ENCODE measurements at regions not wholly inside any gene's neighbourhood (a gene's known extent, or its start where the extent isn't known, plus 50 kb on each side); places are given as distances from the start of the nearest gene placed in this dataset.

DNA sequence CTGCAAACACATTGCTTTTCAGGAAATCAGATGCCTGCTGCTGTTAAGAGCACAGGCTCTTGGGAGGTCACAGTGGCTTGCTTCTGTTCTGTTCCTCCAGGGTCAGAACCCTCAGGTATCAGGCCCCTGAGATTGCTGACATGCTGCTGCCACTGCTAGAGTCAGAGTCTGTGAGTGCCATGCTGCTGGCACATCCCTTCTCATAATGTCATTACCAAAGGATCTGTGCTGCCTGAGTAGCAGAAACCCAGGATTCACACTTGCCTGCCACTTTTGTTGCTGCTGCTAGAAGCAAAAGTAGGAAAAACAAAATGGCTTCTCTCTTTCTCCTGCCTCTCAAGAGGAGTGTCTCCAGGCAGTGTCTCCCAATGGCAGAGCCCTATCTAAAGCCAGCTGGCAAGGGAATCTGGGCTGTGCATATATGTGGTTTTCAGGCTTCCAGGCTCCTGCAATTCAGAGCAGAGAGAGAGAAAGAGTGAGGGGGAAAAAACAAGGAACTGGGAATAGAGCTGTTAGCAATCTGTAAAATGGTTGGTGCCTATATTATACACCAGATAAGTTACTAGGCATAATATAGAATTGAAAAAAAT lies 180.3 kb downstream of the MYCN start:
- TF ChIP-seq, protein P1, sequence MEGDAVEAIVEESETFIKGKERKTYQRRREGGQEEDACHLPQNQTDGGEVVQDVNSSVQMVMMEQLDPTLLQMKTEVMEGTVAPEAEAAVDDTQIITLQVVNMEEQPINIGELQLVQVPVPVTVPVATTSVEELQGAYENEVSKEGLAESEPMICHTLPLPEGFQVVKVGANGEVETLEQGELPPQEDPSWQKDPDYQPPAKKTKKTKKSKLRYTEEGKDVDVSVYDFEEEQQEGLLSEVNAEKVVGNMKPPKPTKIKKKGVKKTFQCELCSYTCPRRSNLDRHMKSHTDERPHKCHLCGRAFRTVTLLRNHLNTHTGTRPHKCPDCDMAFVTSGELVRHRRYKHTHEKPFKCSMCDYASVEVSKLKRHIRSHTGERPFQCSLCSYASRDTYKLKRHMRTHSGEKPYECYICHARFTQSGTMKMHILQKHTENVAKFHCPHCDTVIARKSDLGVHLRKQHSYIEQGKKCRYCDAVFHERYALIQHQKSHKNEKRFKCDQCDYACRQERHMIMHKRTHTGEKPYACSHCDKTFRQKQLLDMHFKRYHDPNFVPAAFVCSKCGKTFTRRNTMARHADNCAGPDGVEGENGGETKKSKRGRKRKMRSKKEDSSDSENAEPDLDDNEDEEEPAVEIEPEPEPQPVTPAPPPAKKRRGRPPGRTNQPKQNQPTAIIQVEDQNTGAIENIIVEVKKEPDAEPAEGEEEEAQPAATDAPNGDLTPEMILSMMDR (IDR thresholded peaks at IDR 0.05; ENCODE audit: low read depth, low read length), result no peak
- H3K36me3 ChIP-seq, result no peaks in the 10 kb centered on the region; the same call in 1 of the 2 replicates

DNA sequence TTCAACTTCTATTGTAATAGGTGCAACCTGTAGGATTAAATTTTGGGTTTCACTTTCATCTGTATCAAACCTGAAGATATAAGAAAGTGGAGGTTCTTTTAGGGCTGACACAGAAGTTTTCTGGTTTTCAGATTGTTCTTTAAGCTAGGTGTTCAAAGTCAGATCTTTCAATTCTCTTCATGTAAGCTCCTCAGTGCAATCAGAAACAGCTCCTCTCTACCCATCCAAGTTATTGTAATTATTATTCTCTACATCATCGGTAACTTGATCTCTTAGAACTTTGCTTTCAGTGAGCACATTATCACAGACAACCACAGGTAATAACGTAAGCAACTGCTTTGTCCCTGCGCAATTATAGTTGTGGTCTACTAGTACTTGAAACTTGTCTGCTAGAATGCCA lies 179.4 kb downstream of the MYCN start:
- Histone ChIP-seq H3K27ac (no peak overlapping the region), H3K4me3 (ENCODE audit: low read depth, low read length) (no peak overlapping the region), H3K27me3 (ENCODE audit: insufficient read depth, low read depth, severe bottlenecking) (no peaks in the 10 kb centered on the region), H3K36me3 (no peaks in the 10 kb centered on the region; the same call in 1 of the 2 replicates), H3K9me3 (ENCODE audit: severe bottlenecking) (peaks cover 9% of the 10 kb centered on the region)
- TF ChIP-seq, protein P1 (IDR thresholded peaks at IDR 0.05; ENCODE audit: low read depth, low read length), result no peak
- no peak for DNase-seq

More for the DNA sequence above, 180.3 kb downstream of the MYCN start:
- Histone ChIP-seq H3K27ac (no peak overlapping the region), H3K4me3 (ENCODE audit: low read depth, low read length) (no peak overlapping the region), H3K9me3 (ENCODE audit: severe bottlenecking) (peaks cover 9% of the 10 kb centered on the region), H3K27me3 (ENCODE audit: insufficient read depth, low read depth, severe bottlenecking) (no peaks in the 10 kb centered on the region)
- no peak for DNase-seq

DNA sequence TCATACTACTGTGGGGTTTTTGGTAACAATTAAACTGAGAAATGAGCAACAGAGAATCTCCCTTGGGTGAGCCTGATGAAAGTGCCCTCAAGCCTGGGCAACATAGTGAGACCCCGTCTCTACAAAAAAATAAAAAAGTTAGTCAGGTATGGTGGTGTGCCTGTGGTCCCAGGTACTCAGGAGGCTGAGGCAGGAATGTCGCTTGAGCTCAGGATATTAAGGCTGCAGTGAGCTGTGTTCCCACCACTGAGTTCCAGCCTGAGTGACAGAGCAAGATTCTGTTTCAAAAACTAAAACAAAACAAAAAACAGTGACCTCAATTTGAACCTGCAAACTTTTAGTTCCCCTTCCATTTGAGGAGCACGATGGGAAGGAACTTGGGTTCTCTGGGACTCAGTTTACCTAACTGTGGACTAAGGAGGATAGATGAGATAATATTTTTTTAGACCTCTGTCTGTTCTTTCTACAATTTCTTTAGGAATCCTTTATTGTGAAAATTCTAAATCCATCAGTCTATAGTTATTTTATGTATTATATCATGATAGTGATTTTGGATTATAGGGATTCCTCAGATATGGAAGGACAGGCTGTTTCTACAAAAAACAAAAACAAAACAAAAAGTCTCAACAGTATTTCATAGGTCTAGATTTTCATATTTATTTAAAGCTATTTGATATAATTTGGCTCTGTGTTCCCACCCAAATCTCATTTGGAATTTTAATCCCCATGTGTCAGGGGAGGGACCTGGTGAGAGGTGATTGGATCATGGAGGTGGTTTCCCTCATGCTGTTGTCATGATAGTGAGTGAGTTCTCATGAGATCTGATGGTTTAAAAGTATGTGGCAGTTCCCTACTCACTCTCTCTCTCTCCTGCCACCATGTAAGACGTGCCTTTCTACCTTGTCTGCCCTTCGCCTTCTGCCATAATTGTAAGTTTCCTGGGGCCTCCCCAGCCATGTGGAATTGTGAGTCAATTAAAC lies 178.6 kb downstream of the MYCN start:
- TF ChIP-seq, protein P1 (IDR thresholded peaks at IDR 0.05; ENCODE audit: low read depth, low read length), result no peak
- Histone ChIP-seq H3K9me3 (ENCODE audit: severe bottlenecking) (peaks cover 7% of the 10 kb centered on the region), H3K27me3 (ENCODE audit: insufficient read depth, low read depth, severe bottlenecking) (no peaks in the 10 kb centered on the region), H3K4me3 (ENCODE audit: low read depth, low read length) (no peak overlapping the region), H3K36me3 (no peaks in the 10 kb centered on the region; the same call in 1 of the 2 replicates), H3K27ac (no peak overlapping the region)
- DNase-seq, result no peak

DNA sequence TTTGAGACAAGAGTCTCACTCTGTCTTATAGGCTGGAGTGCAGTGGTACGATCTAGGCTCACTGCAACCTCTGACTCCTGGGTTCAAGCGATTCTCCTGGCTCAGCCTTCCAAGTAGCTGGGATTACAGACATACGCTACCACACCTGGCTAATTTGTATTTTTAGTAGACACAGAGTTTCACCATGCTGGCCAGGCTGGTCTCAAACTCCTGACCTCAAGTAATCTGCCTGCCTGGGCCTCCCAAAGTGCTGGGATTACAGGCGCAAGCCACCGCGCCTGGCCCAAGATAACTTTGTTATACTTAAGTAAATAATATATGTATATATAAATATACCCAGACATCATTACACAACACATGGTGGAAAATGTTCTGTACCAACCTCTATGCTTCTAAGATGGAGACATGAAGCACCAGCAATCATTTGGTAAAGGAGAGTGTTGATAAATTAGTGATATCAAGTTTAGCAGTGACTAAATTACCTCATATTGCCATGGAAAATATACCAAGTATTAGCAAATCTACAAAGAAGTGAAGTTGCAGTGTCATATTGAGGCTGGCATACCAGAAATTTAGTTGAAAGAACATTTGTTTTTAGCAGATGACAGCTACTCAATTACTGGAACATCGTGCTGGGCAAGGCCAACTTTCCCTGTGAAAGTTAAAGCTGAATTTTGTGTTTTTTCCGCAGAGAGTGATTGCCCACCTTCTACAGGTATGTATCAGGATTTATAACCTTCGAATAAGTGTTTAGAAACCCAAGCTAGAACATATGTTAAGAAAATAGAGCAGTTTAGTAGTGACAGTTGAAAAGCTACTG lies 177.7 kb downstream of the MYCN start:
- DNase-seq, result no peak
- no peaks in the 10 kb centered on the region for H3K27me3 ChIP-seq (ENCODE audit: insufficient read depth, low read depth, severe bottlenecking)
- H3K9me3 ChIP-seq (ENCODE audit: severe bottlenecking), result peaks cover 7% of the 10 kb centered on the region
- TF ChIP-seq, protein P1 (IDR thresholded peaks at IDR 0.05; ENCODE audit: low read depth, low read length), result no peak
- H3K36me3 ChIP-seq, result no peaks in the 10 kb centered on the region; the same call in 1 of the 2 replicates
- no peak overlapping the region for H3K4me3 ChIP-seq (ENCODE audit: low read depth, low read length)
- no peak overlapping the region for H3K27ac ChIP-seq

DNA sequence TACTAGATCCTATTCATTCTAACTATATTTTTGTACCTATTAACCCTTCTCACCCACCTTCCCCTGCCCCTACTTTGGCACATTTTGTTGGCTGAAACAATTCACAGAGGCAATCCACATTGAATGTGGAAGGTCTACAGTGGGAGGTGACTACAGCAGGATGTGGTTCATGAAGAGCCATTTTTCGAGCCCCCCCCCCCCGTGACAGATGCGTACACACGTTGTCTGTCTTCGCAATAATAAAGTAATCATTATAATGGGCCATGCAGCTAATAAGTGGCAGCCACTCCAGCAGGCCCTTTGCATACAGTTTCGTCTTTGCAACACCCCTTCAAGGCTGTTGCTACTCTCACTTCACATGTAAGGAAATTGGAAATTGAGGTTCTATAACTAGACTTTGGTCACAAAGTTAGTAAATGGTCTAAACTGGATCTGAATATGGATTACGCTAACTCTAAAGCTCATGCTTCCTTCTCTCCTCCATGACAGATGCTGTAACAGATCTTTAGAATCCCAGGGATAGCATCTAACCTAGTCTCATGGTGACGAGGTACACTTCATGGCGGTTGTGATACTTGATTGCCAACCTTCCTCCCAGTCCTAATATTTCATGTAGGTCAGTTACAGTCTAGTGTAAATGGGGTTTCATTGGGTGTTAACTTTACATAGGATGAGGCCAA lies 176.8 kb downstream of the MYCN start:
- Histone ChIP-seq H3K4me3 (ENCODE audit: low read depth, low read length) (no peak overlapping the region), H3K27ac (no peak overlapping the region), H3K36me3 (no peaks in the 10 kb centered on the region; the same call in 1 of the 2 replicates), H3K27me3 (ENCODE audit: insufficient read depth, low read depth, severe bottlenecking) (no peaks in the 10 kb centered on the region), H3K9me3 (ENCODE audit: severe bottlenecking) (peaks cover 7% of the 10 kb centered on the region)
- TF ChIP-seq, protein P1 (IDR thresholded peaks at IDR 0.05; ENCODE audit: low read depth, low read length), result no peak
- no peak for DNase-seq

Measured in WERI-Rb-1 (cell line).